ENCODE measurements at regions not wholly inside any gene's neighbourhood (a gene's known extent, or its start where the extent isn't known, plus 50 kb on each side); places are given as distances from the start of the nearest gene placed in this dataset.

GRCh38 chr9:88680505-88681160 is 145.7 kb downstream of the NXNL2 start:
- no peak overlapping the region for H3K4me3 ChIP-seq (ENCODE audit: low read depth, low read length)
- no peak for DNase-seq (ENCODE audit: low read depth)
- TF ChIP-seq CTCF (IDR thresholded peaks at IDR 0.05; ENCODE audit: control insufficient read depth, extremely low read depth, insufficient read depth): no peak

GRCh38 chr9:88681434-88681833 is 146.5 kb downstream of the NXNL2 start:
- TF ChIP-seq CTCF (IDR thresholded peaks at IDR 0.05; ENCODE audit: control insufficient read depth, extremely low read depth, insufficient read depth): no peak
- no peak overlapping the region for H3K4me3 ChIP-seq (ENCODE audit: low read depth, low read length)
- DNase-seq (ENCODE audit: low read depth): no peak

- TF ChIP-seq CTCF (IDR thresholded peaks at IDR 0.05; ENCODE audit: control insufficient read depth, extremely low read depth, insufficient read depth): no peak
- DNase-seq (ENCODE audit: low read depth): no peak
- H3K4me3 ChIP-seq (ENCODE audit: low read depth, low read length): no peak overlapping the region
These were observed 147.5 kb downstream of the NXNL2 start for GRCh38 chr9:88682431-88682831.

GRCh38 chr9:88684046-88684445 is 149.1 kb downstream of the NXNL2 start:
- DNase-seq (ENCODE audit: low read depth): no peak
- H3K4me3 ChIP-seq (ENCODE audit: low read depth, low read length): no peak overlapping the region
- TF ChIP-seq CTCF (IDR thresholded peaks at IDR 0.05; ENCODE audit: control insufficient read depth, extremely low read depth, insufficient read depth): no peak

- no peak overlapping the region for H3K4me3 ChIP-seq (ENCODE audit: low read depth, low read length)
- DNase-seq (ENCODE audit: low read depth): no peak
- no peak for TF ChIP-seq CTCF (IDR thresholded peaks at IDR 0.05; ENCODE audit: control insufficient read depth, extremely low read depth, insufficient read depth)
These were observed 149.9 kb downstream of the NXNL2 start for GRCh38 chr9:88684845-88685244.

- DNase-seq (ENCODE audit: low read depth): no peak
- H3K4me3 ChIP-seq (ENCODE audit: low read depth, low read length): no peak overlapping the region
These were observed 151.0 kb downstream of the NXNL2 start for GRCh38 chr9:88685966-88686365.

More at GRCh38 chr9:88685966-88686365, 151.0 kb downstream of the NXNL2 start:
- no peak for TF ChIP-seq CTCF (IDR thresholded peaks at IDR 0.05; ENCODE audit: control insufficient read depth, extremely low read depth, insufficient read depth)
